Hematopoietic multipotent progenitor cell treated with erythropoietin and hydrocortisone succinate and interleukin-3 and kit ligand, for 8 days (in vitro differentiated cells): ENCODE measurements at regions not wholly inside any gene's neighbourhood (a gene's known extent, or its start where the extent isn't known, plus 50 kb on each side); places are given as distances from the start of the nearest gene placed in this dataset.
"Not testable (repeated sequence)": the region's sequence is repeated elsewhere in the genome, so short reads cannot be mapped to it uniquely, and the experiment has no call there.

ENCODE experiments used
- DNase-seq: peaks from one replicate; pipeline ENCODE4 v3.0.0-alpha.2; 2015

- DNase-seq, result no peak
Measured at GRCh38 chr11:128018692-128019091, 568.7 kb downstream of the ETS1 start.

GRCh38 chr11:128005562-128005961 is 581.8 kb downstream of the ETS1 start:
- DNase-seq, result no peak

- no peak for DNase-seq
Measured at GRCh38 chr11:127998421-127998820, 588.9 kb downstream of the ETS1 start.

GRCh38 chr11:127997594-127997993 is 589.8 kb downstream of the ETS1 start:
- no peak for DNase-seq

- DNase-seq, result no peak
Measured at GRCh38 chr11:127996825-127997224, 590.5 kb downstream of the ETS1 start.

GRCh38 chr11:127995921-127996320 is 591.4 kb downstream of the ETS1 start:
- no peak for DNase-seq

GRCh38 chr11:127994736-127995135 is 592.6 kb downstream of the ETS1 start:
- DNase-seq, result no peak

- DNase-seq, result no peak
Measured at GRCh38 chr11:127993788-127994187, 593.6 kb downstream of the ETS1 start.

GRCh38 chr11:127993281-127993680 is 594.1 kb downstream of the ETS1 start:
- no peak for DNase-seq

GRCh38 chr11:127986073-127986472 is 601.3 kb downstream of the ETS1 start:
- DNase-seq, result no peak

GRCh38 chr11:127972816-127973215 is 614.5 kb downstream of the ETS1 start:
- DNase-seq, result no peak

GRCh38 chr11:127971448-127971847 is 615.9 kb downstream of the ETS1 start:
- DNase-seq, result no peak

GRCh38 chr11:127966821-127967220 is 620.5 kb downstream of the ETS1 start:
- DNase-seq, result no peak

- DNase-seq, result no peak
Measured at GRCh38 chr11:127965939-127966668, 621.3 kb downstream of the ETS1 start.

- DNase-seq, result no peak
Measured at GRCh38 chr11:127962416-127962815, 624.9 kb downstream of the ETS1 start.

- DNase-seq, result no peak
Measured at GRCh38 chr11:127950162-127950561, 637.2 kb downstream of the ETS1 start.

- no peak for DNase-seq
Measured at GRCh38 chr11:127943763-127944162, 643.6 kb downstream of the ETS1 start.

GRCh38 chr11:127943152-127943551 is 644.2 kb downstream of the ETS1 start:
- DNase-seq, result no peak

GRCh38 chr11:127941554-127941953 is 645.8 kb downstream of the ETS1 start:
- DNase-seq, result not testable (repeated sequence)

GRCh38 chr11:127939000-127939399 is 648.4 kb downstream of the ETS1 start:
- DNase-seq, result no peak

- no peak for DNase-seq
Measured at GRCh38 chr11:127935081-127935480, 652.3 kb downstream of the ETS1 start.

GRCh38 chr11:127933961-127934360 is 653.4 kb downstream of the ETS1 start:
- not testable (repeated sequence) for DNase-seq

GRCh38 chr11:127931803-127932202 is 655.6 kb downstream of the ETS1 start:
- no peak for DNase-seq

GRCh38 chr11:127926721-127927120 is 660.6 kb downstream of the ETS1 start:
- DNase-seq, result no peak

GRCh38 chr11:127925475-127925874 is 661.9 kb downstream of the ETS1 start:
- DNase-seq, result no peak
